OCI-M1 (cell line): ENCODE measurements at regions not wholly inside any gene's neighbourhood (a gene's known extent, or its start where the extent isn't known, plus 50 kb on each side); places are given as distances from the start of the nearest gene placed in this dataset.
"Not testable (repeated sequence)": the region's sequence is repeated elsewhere in the genome, so short reads cannot be mapped to it uniquely, and the experiment has no call there.

Source experiments
- DNase-seq: peaks from one replicate; lab custom pipeline; 2025; lab: John Stamatoyannopoulos, UW

DNA sequence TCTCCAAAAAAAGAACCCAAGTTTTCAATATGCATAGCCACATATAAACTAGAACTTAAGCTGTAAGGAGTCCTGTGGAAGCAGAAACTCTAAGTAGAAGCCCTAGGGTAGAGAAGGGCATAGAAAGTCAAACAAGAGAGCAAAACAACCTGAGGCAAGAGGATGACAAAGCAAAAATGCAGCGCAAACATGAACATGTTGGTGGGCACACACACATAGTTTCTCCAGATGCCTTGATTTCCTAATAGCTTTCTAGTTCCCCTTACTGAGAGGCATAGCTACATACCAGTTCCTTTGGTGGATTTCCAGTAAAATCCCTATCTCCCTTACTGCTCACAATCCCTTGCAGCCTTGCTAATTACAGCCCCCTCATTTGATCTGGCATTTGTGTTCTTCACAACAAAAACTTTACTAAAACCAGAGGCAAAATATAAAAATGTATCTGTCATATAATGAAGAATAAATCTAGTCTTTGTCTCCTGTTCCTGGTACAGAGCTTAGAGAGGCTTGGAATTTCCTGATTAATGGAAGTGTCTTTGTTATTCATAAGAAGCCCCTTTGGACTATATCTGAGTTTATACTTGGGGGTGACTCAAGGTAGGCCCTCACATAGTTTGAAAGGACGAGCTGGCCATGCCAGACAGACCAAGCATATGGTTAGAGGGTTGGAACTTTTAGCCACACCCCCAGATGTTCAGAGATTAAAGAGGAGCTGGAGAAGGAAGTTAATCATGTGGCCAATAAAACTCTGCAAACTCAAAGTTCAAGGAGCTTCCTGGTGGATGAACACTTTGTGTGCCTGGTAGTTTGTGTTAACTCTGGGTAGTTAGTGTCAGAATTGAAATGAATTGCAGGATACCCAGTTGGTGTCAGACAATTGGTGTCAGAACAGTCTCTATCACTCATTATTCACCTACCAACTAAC, 52.7 kb upstream of the ZCCHC13 start:
- DNase-seq: peak; percentile 67

DNA sequence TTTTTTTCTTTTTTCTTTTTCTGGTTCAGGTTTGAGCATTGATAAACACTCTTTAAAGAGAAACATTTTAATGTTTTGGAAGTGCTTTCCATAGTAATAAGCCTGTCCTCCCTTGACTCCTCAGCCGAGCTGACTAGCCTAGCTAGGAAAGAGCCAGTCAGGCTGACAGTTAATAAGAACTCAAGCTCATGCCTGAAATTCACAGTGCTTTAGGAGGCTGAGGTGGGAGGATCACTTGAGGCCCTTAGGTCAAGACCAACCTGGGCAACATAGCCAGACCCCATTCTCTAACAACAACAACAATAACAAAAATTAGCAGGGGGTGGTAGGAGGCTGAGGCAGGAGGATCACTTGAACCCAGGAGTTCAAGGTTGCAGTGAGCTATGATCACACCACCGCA, 53.4 kb upstream of the ZCCHC13 start:
- no peak for DNase-seq

- DNase-seq: peak; percentile 22
These were observed 54.0 kb upstream of the ZCCHC13 start for GRCh38 chrX:74249963-74250362.

- DNase-seq: no peak
These were observed 55.1 kb upstream of the ZCCHC13 start for GRCh38 chrX:74248889-74249288.

GRCh38 chrX:74246524-74246923, 57.5 kb upstream of the ZCCHC13 start:
- DNase-seq: no peak

DNA sequence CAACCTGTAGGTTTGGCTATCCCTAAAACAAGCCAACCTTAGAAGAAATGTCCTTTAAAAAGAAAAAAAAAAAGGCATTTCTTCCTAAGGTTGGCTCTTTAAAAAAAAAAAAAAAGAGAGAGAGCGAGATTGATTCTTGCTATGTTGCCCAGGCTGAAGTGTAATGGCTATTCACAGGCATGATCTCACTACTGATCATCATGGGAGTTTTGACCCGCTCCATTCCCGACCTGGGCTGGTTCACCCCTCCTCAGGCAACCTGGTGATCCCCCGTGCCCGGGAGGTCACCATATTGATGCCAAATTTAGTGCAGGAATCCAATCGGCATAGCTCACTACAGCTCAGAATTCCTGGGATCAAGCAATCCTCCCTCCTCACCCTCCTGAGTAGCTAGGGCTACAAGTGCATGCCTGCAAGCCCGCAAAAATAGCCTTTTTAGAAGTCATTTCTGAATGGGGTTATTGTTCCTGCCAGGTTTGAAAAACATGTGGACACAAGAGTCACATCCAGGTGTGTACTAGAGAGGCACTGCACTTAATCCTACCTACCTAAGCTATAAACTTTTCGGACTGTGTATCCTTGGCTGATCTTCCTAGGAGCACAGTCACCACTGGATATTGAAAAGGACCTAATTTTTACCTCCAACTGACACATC, 61.4 kb upstream of the ZCCHC13 start:
- no peak for DNase-seq

DNA sequence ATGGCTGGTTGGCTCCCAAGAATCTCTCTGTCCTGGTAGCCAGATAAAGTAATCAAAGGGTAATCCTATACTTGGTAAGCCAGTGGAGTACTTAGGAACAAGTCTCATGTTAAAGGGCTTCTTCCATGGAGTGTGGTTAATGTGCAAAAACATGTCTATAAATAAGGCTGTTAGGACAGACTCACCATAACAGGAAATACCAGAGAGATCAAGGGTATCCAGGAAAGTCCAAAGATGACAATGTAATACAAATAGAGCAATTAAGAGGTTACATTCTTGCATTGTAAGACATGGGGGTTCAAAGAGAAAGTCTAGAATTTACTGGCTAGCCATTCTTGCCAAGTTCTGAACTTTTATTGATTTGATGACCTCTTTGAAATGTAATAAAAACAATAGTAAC, 61.9 kb upstream of the ZCCHC13 start:
- no peak for DNase-seq

DNA sequence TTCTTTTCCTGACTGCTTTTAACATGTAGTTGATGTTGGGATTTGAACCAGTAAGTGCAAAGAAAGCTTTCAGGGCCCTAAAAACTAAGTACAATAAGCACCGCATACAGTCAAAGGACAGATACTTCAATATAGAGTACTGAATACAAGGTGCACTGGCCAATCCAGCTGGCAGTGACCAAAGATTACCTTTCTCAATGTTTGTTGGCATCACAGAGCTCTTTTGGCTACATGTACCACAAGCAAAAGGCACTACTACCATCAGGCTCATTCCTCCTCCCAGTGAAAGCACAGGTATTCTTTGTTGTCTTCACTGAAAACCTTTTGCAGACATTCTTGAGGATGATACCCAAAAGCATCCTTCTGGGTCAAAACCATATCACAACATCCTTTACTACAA, 65.2 kb upstream of the ZCCHC13 start:
- no peak for DNase-seq

- peak; percentile 23 for DNase-seq
These were observed 69.2 kb upstream of the ZCCHC13 start for GRCh38 chrX:74234818-74235217.

DNA sequence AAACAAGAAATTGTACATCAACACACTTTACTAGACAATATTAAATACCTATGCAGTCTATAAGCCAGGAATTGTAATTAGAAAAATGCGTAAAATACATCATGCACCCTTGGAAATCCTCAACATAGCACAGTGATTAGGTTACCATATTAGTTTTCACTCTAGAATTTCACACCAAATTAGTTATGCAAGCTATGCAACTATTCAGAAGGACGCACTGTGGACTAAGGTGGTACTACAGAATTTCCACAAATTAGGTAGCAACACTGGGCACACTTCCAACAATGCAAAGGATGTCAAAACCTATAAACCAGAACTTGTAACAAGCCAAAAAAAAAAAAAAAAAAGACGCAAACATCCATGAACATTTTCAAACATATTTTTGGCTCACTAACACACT, 71.1 kb upstream of the ZCCHC13 start:
- no peak for DNase-seq

GRCh38 chrX:74231625-74232024, 72.4 kb upstream of the ZCCHC13 start:
- DNase-seq: no peak

DNA sequence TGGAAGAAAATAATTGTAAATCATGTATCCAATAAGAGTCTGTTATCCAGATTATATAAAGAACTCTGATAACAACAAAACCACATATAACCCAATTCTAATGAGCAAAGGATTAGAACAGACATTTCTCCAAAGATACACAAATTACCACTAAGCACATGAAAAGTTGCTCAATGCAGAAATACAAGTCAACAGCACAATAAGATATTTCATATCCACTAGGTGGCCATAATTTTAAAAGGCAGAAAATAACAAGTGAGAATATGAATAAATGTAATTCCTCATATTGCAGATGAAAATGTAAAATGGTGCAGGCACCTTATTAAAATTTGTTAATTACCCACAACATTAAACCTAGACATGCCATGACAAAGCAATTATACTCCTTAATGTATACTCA, 73.9 kb upstream of the ZCCHC13 start:
- DNase-seq: no peak

DNA sequence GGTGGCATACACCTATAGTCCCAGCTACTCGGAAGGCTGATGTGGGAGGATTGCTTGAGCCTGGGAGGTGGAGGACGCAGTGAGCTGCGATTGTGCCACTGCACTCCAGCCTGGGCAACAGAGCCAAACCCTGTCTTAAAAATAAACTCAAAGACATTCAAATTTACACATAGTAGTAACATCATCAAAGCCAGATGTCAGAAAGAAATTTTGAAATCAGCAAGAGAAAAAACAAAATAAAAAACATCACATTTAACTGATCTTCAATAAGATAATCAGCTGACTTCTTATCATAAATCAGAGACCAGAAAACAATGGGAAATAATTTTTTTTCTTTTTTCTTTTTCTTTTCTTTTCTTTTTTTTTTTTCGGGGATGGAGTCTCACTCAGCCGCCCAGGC, 78.9 kb upstream of the ZCCHC13 start:
- no peak for DNase-seq

GRCh38 chrX:74220277-74220676, 83.7 kb upstream of the ZCCHC13 start:
- DNase-seq: no peak

GRCh38 chrX:74218895-74219294, 85.1 kb upstream of the ZCCHC13 start:
- no peak for DNase-seq

- no peak for DNase-seq
These were observed 87.6 kb upstream of the ZCCHC13 start for GRCh38 chrX:74216421-74216820.

DNA sequence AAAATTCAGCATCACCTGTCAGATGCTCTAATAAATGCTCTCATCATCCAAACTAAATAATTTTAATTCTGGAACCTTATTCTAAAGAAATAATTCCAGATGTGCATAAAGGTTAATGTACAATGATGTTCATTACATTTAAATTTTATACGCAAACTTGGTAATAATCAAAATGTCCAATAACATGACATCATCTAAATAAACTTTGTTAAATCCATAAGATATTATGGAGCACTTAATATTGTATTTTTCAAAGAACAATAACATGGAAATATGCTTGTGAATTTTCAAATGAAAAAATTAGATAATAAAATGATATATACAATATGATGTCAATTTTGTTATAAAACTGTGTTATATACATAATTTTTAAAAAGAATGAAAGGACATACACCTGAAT, 92.1 kb upstream of the ZCCHC13 start:
- no peak for DNase-seq

DNA sequence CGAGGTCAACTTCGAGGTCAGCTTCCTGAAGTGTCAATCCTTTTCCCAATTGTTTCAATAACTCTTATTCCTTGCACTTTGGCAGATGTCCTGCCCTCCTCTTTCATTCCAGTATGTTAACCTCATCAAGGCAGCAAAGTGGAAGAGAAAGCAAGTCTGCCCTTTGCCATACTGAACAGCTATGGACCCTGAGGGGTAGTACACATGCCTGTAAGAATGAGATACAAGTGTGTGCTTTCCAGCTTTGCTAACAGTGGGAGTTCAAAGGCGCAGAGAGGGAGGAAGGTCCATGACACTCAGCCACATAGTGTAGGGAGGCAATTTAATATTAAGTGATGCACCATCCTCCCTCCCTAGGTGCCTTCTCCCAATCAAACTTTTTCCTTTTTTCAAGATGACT, 96.4 kb upstream of the ZCCHC13 start:
- DNase-seq: no peak

- DNase-seq: no peak
These were observed 108.4 kb upstream of the ZCCHC13 start for GRCh38 chrX:74195605-74196004.

GRCh38 chrX:74195120-74195519, 108.9 kb upstream of the ZCCHC13 start:
- no peak for DNase-seq

- no peak for DNase-seq
These were observed 116.8 kb upstream of the ZCCHC13 start for GRCh38 chrX:74187211-74187610.

DNA sequence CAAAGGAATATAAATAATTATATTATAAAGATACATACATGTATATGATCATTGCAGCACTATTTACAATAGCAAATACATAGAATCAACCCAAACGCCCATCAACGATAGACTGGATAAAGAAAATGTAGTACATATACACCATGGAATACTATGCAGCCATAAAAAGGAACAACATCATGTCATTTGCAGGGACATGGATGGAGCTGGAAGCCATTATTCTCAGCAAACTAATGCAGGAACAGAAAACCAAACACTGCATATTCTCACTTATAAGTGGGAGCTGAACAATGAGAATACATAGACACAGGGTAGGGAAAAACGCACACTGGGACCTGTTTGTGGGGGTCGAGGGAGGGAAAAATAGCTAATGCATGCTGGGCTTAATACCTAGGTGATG, 120.9 kb upstream of the ZCCHC13 start:
- not testable (repeated sequence) for DNase-seq

DNA sequence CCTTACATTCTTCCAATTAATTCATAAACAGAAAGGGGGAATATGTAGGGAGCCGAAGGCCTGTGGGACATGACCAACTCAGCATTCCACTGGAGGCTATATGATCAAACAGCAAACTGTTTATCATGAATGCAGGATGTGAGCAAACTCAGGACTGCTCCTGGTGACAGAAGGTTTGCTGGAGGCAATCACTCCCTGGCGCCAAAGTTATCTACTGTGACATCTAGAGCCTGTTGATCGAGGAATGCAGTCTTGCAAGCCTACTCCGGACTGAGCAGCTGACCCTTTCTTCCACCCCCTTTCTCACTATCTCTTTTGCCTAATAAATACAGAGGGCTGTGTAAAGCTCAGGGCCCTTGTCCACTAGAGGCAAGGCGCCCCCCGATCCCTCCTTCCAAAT, 122.0 kb upstream of the ZCCHC13 start:
- DNase-seq: not testable (repeated sequence)

DNA sequence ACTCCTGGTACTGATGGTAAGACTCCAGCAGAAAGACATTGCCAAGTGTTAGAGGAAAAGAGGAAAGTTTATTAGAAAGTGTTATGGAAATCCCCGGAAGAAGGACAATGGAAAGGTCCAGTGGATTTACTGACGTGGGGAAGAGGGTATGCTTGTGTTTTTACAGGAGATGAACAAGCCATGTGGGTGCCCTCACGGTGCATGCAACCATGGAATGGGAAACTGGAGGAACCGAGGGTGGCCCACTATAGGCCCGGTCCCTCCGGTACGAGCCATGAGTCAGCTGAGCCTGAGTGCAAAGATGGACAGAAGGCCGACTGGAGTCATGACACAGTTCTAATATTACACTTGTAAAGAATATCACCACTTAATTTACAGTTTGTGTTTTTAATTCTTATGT, 123.3 kb upstream of the ZCCHC13 start:
- no peak for DNase-seq
